Jurkat, Clone E6-1 (cell line): ENCODE measurements at regions not wholly inside any gene's neighbourhood (a gene's known extent, or its start where the extent isn't known, plus 50 kb on each side); places are given as distances from the start of the nearest gene placed in this dataset.
"Not testable (repeated sequence)": the region's sequence is repeated elsewhere in the genome, so short reads cannot be mapped to it uniquely, and the experiment has no call there.

ENCODE experiments used
- DNase-seq: peaks from one replicate; pipeline ENCODE4 v3.0.0-alpha.2; 2011; ENCODE audit warnings: low read depth, low spot score
- H3K4me3 ChIP-seq: 2 replicates; pipeline ENCODE4 v1.5.1; 2011; ENCODE audit warnings: mild to moderate bottlenecking, low read length, control low read depth, moderate library complexity

- DNase-seq: no peak
- H3K4me3 ChIP-seq: no peak overlapping the region
These were observed 339.5 kb upstream of the ZNF608 start for GRCh38 chr5:125085797-125086505.

GRCh38 chr5:125088522-125089105 lies 342.2 kb upstream of the ZNF608 start:
- DNase-seq: no peak
- H3K4me3 ChIP-seq: no peak overlapping the region

- not testable (repeated sequence) for H3K4me3 ChIP-seq, DNase-seq
These were observed 345.7 kb upstream of the ZNF608 start for GRCh38 chr5:125092138-125092537.

GRCh38 chr5:125093776-125094175 lies 347.3 kb upstream of the ZNF608 start:
- no peak overlapping the region for H3K4me3 ChIP-seq
- DNase-seq: no peak

GRCh38 chr5:125100342-125100741 lies 353.9 kb upstream of the ZNF608 start:
- H3K4me3 ChIP-seq: no peak overlapping the region
- no peak for DNase-seq

GRCh38 chr5:125100951-125101350 lies 354.5 kb upstream of the ZNF608 start:
- H3K4me3 ChIP-seq: no peak overlapping the region
- DNase-seq: no peak

- DNase-seq: no peak
- no peak overlapping the region for H3K4me3 ChIP-seq
These were observed 357.0 kb upstream of the ZNF608 start for GRCh38 chr5:125103459-125103858.

- DNase-seq: no peak
- H3K4me3 ChIP-seq: no peak overlapping the region
These were observed 359.8 kb upstream of the ZNF608 start for GRCh38 chr5:125106271-125106670.

- no peak overlapping the region for H3K4me3 ChIP-seq
- no peak for DNase-seq
These were observed 360.4 kb upstream of the ZNF608 start for GRCh38 chr5:125106881-125107280.

- DNase-seq: no peak
- H3K4me3 ChIP-seq: no peak overlapping the region
These were observed 362.9 kb upstream of the ZNF608 start for GRCh38 chr5:125109293-125109692.

- no peak for DNase-seq
- H3K4me3 ChIP-seq: no peak overlapping the region
These were observed 363.4 kb upstream of the ZNF608 start for GRCh38 chr5:125109816-125110215.

- DNase-seq: no peak
- no peak overlapping the region for H3K4me3 ChIP-seq
These were observed 365.8 kb upstream of the ZNF608 start for GRCh38 chr5:125112196-125112595.

- H3K4me3 ChIP-seq: no peak overlapping the region
- DNase-seq: no peak
These were observed 366.9 kb upstream of the ZNF608 start for GRCh38 chr5:125113328-125113727.

GRCh38 chr5:125115195-125115525 lies 368.7 kb upstream of the ZNF608 start:
- no peak for DNase-seq
- no peak overlapping the region for H3K4me3 ChIP-seq

GRCh38 chr5:125117566-125117965 lies 371.1 kb upstream of the ZNF608 start:
- no peak overlapping the region for H3K4me3 ChIP-seq
- DNase-seq: no peak

- H3K4me3 ChIP-seq: no peak overlapping the region
- no peak for DNase-seq
These were observed 373.6 kb upstream of the ZNF608 start for GRCh38 chr5:125120012-125120411.

- DNase-seq: no peak
- no peak overlapping the region for H3K4me3 ChIP-seq
These were observed 378.8 kb upstream of the ZNF608 start for GRCh38 chr5:125125031-125125823.

GRCh38 chr5:125126050-125126449 lies 379.6 kb upstream of the ZNF608 start:
- H3K4me3 ChIP-seq: no peak overlapping the region

GRCh38 chr5:125129151-125129806 lies 382.8 kb upstream of the ZNF608 start:
- DNase-seq: no peak
- no peak overlapping the region for H3K4me3 ChIP-seq

More at GRCh38 chr5:125126050-125126449, 379.6 kb upstream of the ZNF608 start:
- DNase-seq: no peak

- H3K4me3 ChIP-seq: no peak overlapping the region
- DNase-seq: no peak
These were observed 384.2 kb upstream of the ZNF608 start for GRCh38 chr5:125130591-125130990.
